ENCODE measurements at regions not wholly inside any gene's neighbourhood (a gene's known extent, or its start where the extent isn't known, plus 50 kb on each side); places are given as distances from the start of the nearest gene placed in this dataset.

DNA sequence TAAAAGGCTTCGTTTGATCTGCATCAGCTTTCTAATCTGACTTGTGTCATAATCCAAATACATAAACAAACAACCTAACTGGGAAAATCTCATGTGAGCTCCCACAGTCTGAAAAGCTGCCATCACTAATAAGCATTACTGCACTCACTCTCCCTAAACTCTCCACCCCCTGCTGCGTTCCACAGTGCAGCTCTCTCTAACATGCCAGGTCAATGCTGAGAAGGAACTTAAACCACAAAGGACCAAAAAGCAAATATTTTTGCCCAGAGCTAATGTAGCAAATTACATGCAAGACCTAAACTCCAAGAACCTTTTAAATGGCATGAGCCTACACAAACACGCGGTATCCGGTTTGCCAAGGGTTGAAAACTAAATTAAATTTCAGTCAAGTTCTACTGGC, 542.3 kb upstream of the JARID2 start:
- no peak overlapping the region for H3K23ac ChIP-seq (ENCODE audit: insufficient read length, low read depth, low read length)
- H3K4me1 ChIP-seq (ENCODE audit: insufficient read depth, low read length), result no peaks in the 10 kb centered on the region; the same call in 1 of the 2 replicates
- H3K4me2 ChIP-seq (ENCODE audit: insufficient read depth, insufficient read length, low read length), result no peak overlapping the region
- H2AFZ ChIP-seq (ENCODE audit: low read length), result no peak overlapping the region
- H3K27ac Mint-ChIP-seq, result no peak overlapping the region; a peak in 1 of 7 replicates
- H3K27me3 ChIP-seq (ENCODE audit: insufficient read depth, low read length), result no peaks in the 10 kb centered on the region; the same call in 1 of the 2 replicates
- no peak overlapping the region for H2BK12ac ChIP-seq (ENCODE audit: insufficient read length, low read depth, low read length)
- no peak overlapping the region for H3K4me3 Mint-ChIP-seq
- H4K20me1 ChIP-seq (ENCODE audit: control insufficient read depth, insufficient read depth, insufficient read length), result no peaks in the 10 kb centered on the region
- no peak for DNase-seq
- peaks cover 0 to 9% of the 10 kb centered on the region in 2 experiments; a peak in 2 of 4 replicates for H3K4me1 Mint-ChIP-seq
- no peak overlapping the region for H4K91ac ChIP-seq (ENCODE audit: insufficient read length, low read depth, low read length)
- no peak overlapping the region for H3K9ac ChIP-seq (ENCODE audit: extremely low read depth, insufficient read length, low read length)
- H3K4ac ChIP-seq (ENCODE audit: low read depth, low read length), result no peak overlapping the region
- no peaks in the 10 kb centered on the region for H3K9me3 ChIP-seq (ENCODE audit: control insufficient read depth, low read depth, low read length)
- no peak overlapping the region for H2BK120ac ChIP-seq (ENCODE audit: low read depth, low read length, poor library complexity, severe bottlenecking)
- H3K23me2 ChIP-seq (ENCODE audit: insufficient read length, low read depth, low read length, poor library complexity, severe bottlenecking), result no peaks in the 10 kb centered on the region
- WGBS (ENCODE audit: extremely low coverage, insufficient read length, low lambda C conversion rate), result no CpG with 5 or more reads among the region's 5 CpGs
- no peak overlapping the region for H3K56ac ChIP-seq (ENCODE audit: insufficient read length, low read depth, low read length)
- no peak overlapping the region for H3T11ph ChIP-seq (ENCODE audit: low read length)
- peaks cover 6% of the 10 kb centered on the region in 2 experiments; a peak in 3 of 5 replicates for H3K9me3 Mint-ChIP-seq
- no peaks in the 10 kb centered on the region for H3K79me2 ChIP-seq (ENCODE audit: insufficient read depth, low read length)
- H3K18ac ChIP-seq (ENCODE audit: insufficient read length, low read depth, low read length), result no peak overlapping the region
- no peak overlapping the region for H4K8ac ChIP-seq (replicated peaks; ENCODE audit: insufficient read length, low read depth, low read length)
- H3K14ac ChIP-seq (ENCODE audit: insufficient read depth, low read length), result no peak overlapping the region
- no peak overlapping the region for H2BK5ac ChIP-seq (ENCODE audit: insufficient read length, low read length)
- no peak overlapping the region for H2BK15ac ChIP-seq (ENCODE audit: low read depth, low read length)
- peaks cover 6 to 8% (median 7%) of the 10 kb centered on the region in 3 experiments; a peak in 6 of 7 replicates for H3K36me3 Mint-ChIP-seq (ENCODE audit: insufficient read depth in 1 of 3, low read depth in 3 of 3)
- H3K27me3 Mint-ChIP-seq (ENCODE audit: low read depth), result no peaks in the 10 kb centered on the region; the same call in none of the 2 replicates
- no peak overlapping the region for H2BK20ac ChIP-seq (ENCODE audit: low read depth, low read length, poor library complexity, severe bottlenecking)
- no peak overlapping the region for H4K5ac ChIP-seq (ENCODE audit: insufficient read length, low read depth, low read length)
- no peak overlapping the region for H2AK5ac ChIP-seq (ENCODE audit: insufficient read length, low read length)
- H3K27ac ChIP-seq (ENCODE audit: insufficient read length, low read depth, low read length), result no peak overlapping the region
- H3K79me1 ChIP-seq (ENCODE audit: insufficient read depth, low read depth, low read length, poor library complexity, severe bottlenecking), result no peaks in the 10 kb centered on the region
- TF ChIP-seq, protein P1, sequence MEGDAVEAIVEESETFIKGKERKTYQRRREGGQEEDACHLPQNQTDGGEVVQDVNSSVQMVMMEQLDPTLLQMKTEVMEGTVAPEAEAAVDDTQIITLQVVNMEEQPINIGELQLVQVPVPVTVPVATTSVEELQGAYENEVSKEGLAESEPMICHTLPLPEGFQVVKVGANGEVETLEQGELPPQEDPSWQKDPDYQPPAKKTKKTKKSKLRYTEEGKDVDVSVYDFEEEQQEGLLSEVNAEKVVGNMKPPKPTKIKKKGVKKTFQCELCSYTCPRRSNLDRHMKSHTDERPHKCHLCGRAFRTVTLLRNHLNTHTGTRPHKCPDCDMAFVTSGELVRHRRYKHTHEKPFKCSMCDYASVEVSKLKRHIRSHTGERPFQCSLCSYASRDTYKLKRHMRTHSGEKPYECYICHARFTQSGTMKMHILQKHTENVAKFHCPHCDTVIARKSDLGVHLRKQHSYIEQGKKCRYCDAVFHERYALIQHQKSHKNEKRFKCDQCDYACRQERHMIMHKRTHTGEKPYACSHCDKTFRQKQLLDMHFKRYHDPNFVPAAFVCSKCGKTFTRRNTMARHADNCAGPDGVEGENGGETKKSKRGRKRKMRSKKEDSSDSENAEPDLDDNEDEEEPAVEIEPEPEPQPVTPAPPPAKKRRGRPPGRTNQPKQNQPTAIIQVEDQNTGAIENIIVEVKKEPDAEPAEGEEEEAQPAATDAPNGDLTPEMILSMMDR (conservative IDR thresholded peaks at IDR 0.05), result no peak
